DND-41 (cell line): ENCODE measurements at regions not wholly inside any gene's neighbourhood (a gene's known extent, or its start where the extent isn't known, plus 50 kb on each side); places are given as distances from the start of the nearest gene placed in this dataset.

Experiments
- ATAC-seq: fragments of 200-7000 bp; cut with Tn5 transposase; 3 replicates; pipeline ENCODE4 v1.9.1; 2021; ENCODE audit warnings: low read depth; ENCODE audit not compliant: insufficient read depth
- DNase-seq: peaks from one replicate; pipeline ENCODE4 v3.0.0-alpha.2; 2020
- H2AFZ ChIP-seq: 2 replicates; pipeline ENCODE4 v1.6.0; 2012; ENCODE audit warnings: low read depth, low read length
- H3K27ac ChIP-seq: 2 replicates; pipeline ENCODE4 v1.5.1; 2012; ENCODE audit warnings: low read length, inconsistent platforms
- H3K27me3 ChIP-seq: fragments of 200-600 bp; sonication (generic); 2 replicates; pipeline ENCODE4 v1.6.0; 2012; ENCODE audit warnings: low read length, mild to moderate bottlenecking, inconsistent platforms; ENCODE audit not compliant: insufficient read depth, poor library complexity
- H3K36me3 ChIP-seq: 2 replicates; pipeline ENCODE4 v1.5.1; 2012; ENCODE audit warnings: low read length, inconsistent platforms; ENCODE audit not compliant: insufficient read depth
- H3K4me1 ChIP-seq: 2 replicates; pipeline ENCODE4 v1.5.1; 2012; ENCODE audit warnings: mild to moderate bottlenecking, low read length; ENCODE audit not compliant: insufficient read depth
- H3K4me2 ChIP-seq: 2 replicates; pipeline ENCODE4 v1.6.0; 2012; ENCODE audit warnings: mild to moderate bottlenecking, moderate library complexity, low read length, inconsistent platforms; ENCODE audit not compliant: insufficient read depth
- H3K4me3 ChIP-seq, 2 experiments: fragments of 200-600 bp in 1 of 2; shearing (Covaris generic) in 1 of 2; 2 replicates each; pipeline ENCODE4 v1.5.1; 2012 to 2016; ENCODE audit warnings: inconsistent platforms in 2 of 2, low read length in 2 of 2, mild to moderate bottlenecking in 2 of 2, low read depth in 1 of 2, moderate library complexity in 1 of 2
- H3K79me2 ChIP-seq: 2 replicates; pipeline ENCODE4 v1.6.0; 2012; ENCODE audit warnings: low read length, inconsistent platforms; ENCODE audit not compliant: insufficient read depth
- H3K9ac ChIP-seq: 2 replicates; pipeline ENCODE4 v1.6.0; 2012; ENCODE audit warnings: low read depth, mild to moderate bottlenecking, inconsistent platforms, low read length, moderate library complexity
- H3K9me3 ChIP-seq: 2 replicates; pipeline ENCODE4 v1.5.1; 2012; ENCODE audit warnings: low read length, moderate library complexity, mild to moderate bottlenecking, inconsistent platforms; ENCODE audit not compliant: insufficient read depth, severe bottlenecking
- H4K20me1 ChIP-seq: 2 replicates; pipeline ENCODE4 v1.6.0; 2012; ENCODE audit warnings: low read length; ENCODE audit not compliant: insufficient read depth
- CTCF ChIP-seq: IDR thresholded peaks from 2 replicates; pipeline ENCODE4 v1.5.1; 2012; ENCODE audit warnings: borderline replicate concordance, low read length, moderate library complexity, mild to moderate bottlenecking; ENCODE audit not compliant: poor library complexity, severe bottlenecking; ENCODE audit errors: extremely low read depth
- EZH2 ChIP-seq: IDR thresholded peaks from 3 replicates; pipeline ENCODE4 v1.6.1; 2012; ENCODE audit warnings: borderline replicate concordance, low read depth, mild to moderate bottlenecking, moderate library complexity, low read length, inconsistent platforms; ENCODE audit not compliant: severe bottlenecking

- no peaks in the 10 kb centered on the region for H3K4me1 ChIP-seq
- H3K27ac ChIP-seq: no peak overlapping the region
- no peak overlapping the region for H3K4me2 ChIP-seq
- no peak overlapping the region for H3K4me3 ChIP-seq
- no peak for ATAC-seq
- no peak for DNase-seq
- H4K20me1 ChIP-seq: no peaks in the 10 kb centered on the region
- TF ChIP-seq EZH2 (no peak), CTCF (no peak)
- no peaks in the 10 kb centered on the region for H3K36me3 ChIP-seq
- H3K79me2 ChIP-seq: no peaks in the 10 kb centered on the region
- H2AFZ ChIP-seq: no peak overlapping the region
- no peaks in the 10 kb centered on the region for H3K27me3 ChIP-seq
- H3K9ac ChIP-seq: no peak overlapping the region
- H3K9me3 ChIP-seq: no peaks in the 10 kb centered on the region
Measured at GRCh38 chr11:112655371-112655770, 305.8 kb upstream of the NCAM1 start.

- no peaks in the 10 kb centered on the region for H3K4me1 ChIP-seq
- no peak for TF ChIP-seq EZH2
- TF ChIP-seq CTCF: no peak
- H2AFZ ChIP-seq: no peak overlapping the region
- no peak for DNase-seq
- H3K9ac ChIP-seq: no peak overlapping the region
- H3K79me2 ChIP-seq: no peaks in the 10 kb centered on the region
- H3K36me3 ChIP-seq: no peaks in the 10 kb centered on the region
- H3K9me3 ChIP-seq: no peaks in the 10 kb centered on the region
- no peak for ATAC-seq
- H3K27ac ChIP-seq: no peak overlapping the region
- H3K4me2 ChIP-seq: no peak overlapping the region
- no peaks in the 10 kb centered on the region for H3K27me3 ChIP-seq
- no peak overlapping the region for H3K4me3 ChIP-seq
- H4K20me1 ChIP-seq: no peaks in the 10 kb centered on the region
Measured at GRCh38 chr11:112656772-112657428, 304.3 kb upstream of the NCAM1 start.

GRCh38 chr11:112658431-112658878 lies 302.8 kb upstream of the NCAM1 start:
- Histone ChIP-seq H3K9me3 (no peaks in the 10 kb centered on the region), H2AFZ (no peak overlapping the region), H3K4me2 (no peak overlapping the region), H3K79me2 (no peaks in the 10 kb centered on the region), H3K4me3 (no peak overlapping the region), H3K27ac (no peak overlapping the region), H4K20me1 (no peaks in the 10 kb centered on the region), H3K36me3 (no peaks in the 10 kb centered on the region), H3K27me3 (no peaks in the 10 kb centered on the region), H3K9ac (no peak overlapping the region), H3K4me1 (no peaks in the 10 kb centered on the region)
- ATAC-seq (no peak), DNase-seq (no peak)
- no peak for TF ChIP-seq CTCF
- no peak for TF ChIP-seq EZH2
